GM12878 (cell line): ENCODE measurements at regions not wholly inside any gene's neighbourhood (a gene's known extent, or its start where the extent isn't known, plus 50 kb on each side); places are given as distances from the start of the nearest gene placed in this dataset.
"Not testable (repeated sequence)": the region's sequence is repeated elsewhere in the genome, so short reads cannot be mapped to it uniquely, and the experiment has no call there.

Source experiments
- ATAC-seq: fragments of 200-7000 bp; cut with Tn5 transposase; 3 replicates; pipeline ENCODE4 v1.9.1; 2020; ENCODE audit warnings: mild to moderate bottlenecking, moderate library complexity
- BruUV-seq: library from RNA; stranded (reverse); fragments of 400-500 nt; replicated peaks from 2 replicates; lab custom pipeline; 2021; lab: Mats Ljungman, UMichigan
- CTCF ChIA-PET: fragments of 300-600 bp; sonication (Branson Sonifier 250); formaldehyde crosslinking; extraction: SDS; loops from one replicate; lab custom pipeline; 2021; ENCODE audit warnings: inconsistent platforms; lab: Yijun Ruan, JAX
- POLR2A ChIA-PET: fragments of 350-600 bp; formaldehyde crosslinking; extraction: SDS; loops from one replicate; lab custom pipeline; 2021; ENCODE audit warnings: inconsistent platforms; lab: Charles Lee
- RAD21 ChIA-PET: fragments of 300-600 bp; sonication (Branson Sonifier 250); formaldehyde crosslinking; loops from one replicate; lab custom pipeline; 2023; ENCODE audit warnings: antibody characterized with exemption; ENCODE audit not compliant: unreplicated experiment; lab: Charles Lee
- SMC1A ChIA-PET: fragments of 300-600 bp; sonication (Branson Sonifier 250); formaldehyde crosslinking; loops from one replicate; lab custom pipeline; 2023; ENCODE audit not compliant: unreplicated experiment, uncharacterized antibody; lab: Charles Lee
- DNase-seq: peaks from one replicate; pipeline ENCODE4 v3.0.0-alpha.2; 2011; ENCODE audit warnings: low read depth, low spot score
- FAIRE-seq: peaks from 3 replicates; lab custom pipeline; 2011; peaks lifted over from hg19 to GRCh38; lab: Jason Lieb, UNC
- H2AFZ ChIP-seq: 2 replicates; pipeline ENCODE4 v1.6.0; 2011; ENCODE audit warnings: low read depth, low read length, control low read depth; ENCODE audit not compliant: control insufficient read depth
- H3K27ac ChIP-seq: 2 replicates; pipeline ENCODE4 v1.5.1; 2011; ENCODE audit warnings: control low read depth; ENCODE audit not compliant: control insufficient read depth, insufficient read depth
- H3K27me3 ChIP-seq, 2 experiments: replicated peaks in 1 of 2; 2 replicates each; pipeline versions ENCODE4 v1.6.0 to v1.6.1; 2011; ENCODE audit warnings: low read length in 1 of 2; ENCODE audit not compliant: control insufficient read depth in 2 of 2, insufficient read depth in 2 of 2
- H3K36me3 ChIP-seq, 2 experiments: 2 replicates each; pipeline ENCODE4 v1.5.1; 2011; ENCODE audit warnings: low read length in 1 of 2; ENCODE audit not compliant: control insufficient read depth in 2 of 2, insufficient read depth in 2 of 2
- H3K4me1 ChIP-seq: 2 replicates; pipeline ENCODE4 v1.6.1; 2011; ENCODE audit warnings: mild to moderate bottlenecking, low read length, moderate library complexity, mixed read lengths; ENCODE audit not compliant: control insufficient read depth, insufficient read depth
- H3K4me2 ChIP-seq: 2 replicates; pipeline ENCODE4 v1.6.0; 2011; ENCODE audit warnings: control low read depth; ENCODE audit not compliant: control insufficient read depth, insufficient read depth
- H3K4me3 ChIP-seq: fragments of 200-600 bp; sonication (generic); 2 replicates; pipeline ENCODE4 v1.5.1; 2016
- H3K79me2 ChIP-seq: 2 replicates; pipeline ENCODE4 v1.6.0; 2011; ENCODE audit warnings: low read length; ENCODE audit not compliant: control insufficient read depth, insufficient read depth
- H3K9ac ChIP-seq: 2 replicates; pipeline ENCODE4 v1.8.0; 2011; ENCODE audit warnings: low read length, control low read depth, mixed read lengths; ENCODE audit not compliant: control insufficient read depth, insufficient read depth
- H3K9me3 ChIP-seq: replicated peaks from 3 replicates; pipeline ENCODE4 v1.5.1; 2011; ENCODE audit warnings: mild to moderate bottlenecking, low read length; ENCODE audit not compliant: control insufficient read depth, insufficient read depth
- H4K20me1 ChIP-seq: 2 replicates; pipeline ENCODE4 v1.6.0; 2011; ENCODE audit not compliant: control insufficient read depth, insufficient read depth
- BCL3 ChIP-seq: IDR thresholded peaks from 2 replicates; pipeline ENCODE4 v1.6.1; 2011; ENCODE audit warnings: borderline replicate concordance, low read depth, mild to moderate bottlenecking, moderate library complexity, low read length; ENCODE audit not compliant: insufficient read depth, poor library complexity, severe bottlenecking
- CBX5 ChIP-seq: sonication (generic); IDR thresholded peaks from 2 replicates; pipeline ENCODE4 v1.6.1; 2016; ENCODE audit warnings: low read depth, moderate library complexity, mild to moderate bottlenecking, inconsistent platforms
- CUX1 ChIP-seq: IDR thresholded peaks from 2 replicates; pipeline ENCODE4 v1.6.1; 2012; ENCODE audit warnings: improper control_type of control experiment, low read depth, low read length; ENCODE audit not compliant: insufficient replicate concordance
- FOXM1 ChIP-seq: IDR thresholded peaks from 2 replicates; pipeline ENCODE4 v1.6.1; 2012; ENCODE audit warnings: low read depth, mild to moderate bottlenecking, inconsistent platforms, low read length, moderate library complexity
- JUNB ChIP-seq: IDR thresholded peaks from 2 replicates; pipeline ENCODE4 v1.6.1; 2016; ENCODE audit warnings: antibody characterized with exemption, mild to moderate bottlenecking
- MTA3 ChIP-seq: IDR thresholded peaks from 2 replicates; pipeline ENCODE4 v1.6.1; 2012; ENCODE audit warnings: low read length, inconsistent platforms, borderline replicate concordance
- RAD21 ChIP-seq: IDR thresholded peaks from 2 replicates; pipeline ENCODE4 v1.6.1; 2011; ENCODE audit warnings: mild to moderate bottlenecking, low read depth, low read length, moderate library complexity; ENCODE audit not compliant: insufficient read depth
- SMAD1 ChIP-seq: fragments of 450-650 bp; IDR thresholded peaks from 2 replicates; pipeline ENCODE4 v1.6.1; 2018; ENCODE audit warnings: mild to moderate bottlenecking, low read depth; ENCODE audit not compliant: partially characterized antibody
- ZZZ3 ChIP-seq: IDR thresholded peaks from 2 replicates; pipeline ENCODE4 v1.6.1; 2011; ENCODE audit warnings: low read depth; ENCODE audit not compliant: control insufficient read depth, insufficient read length
- WGBS: methylation state at CpG from one replicate; pipeline ENCODE4 v1.1.6; 2016; ENCODE audit warnings: low lambda C conversion rate; ENCODE audit not compliant: insufficient replicate concordance, insufficient coverage; ENCODE audit errors: missing lambda C conversion rate; 5-methylcytosine and 5-hydroxymethylcytosine counted together
- in situ Hi-C: fragments of 300-500 bp; cut with MboI; formaldehyde crosslinking; loops from 9 replicates; pipeline ENCODE4 v1.14.3; 2018; ENCODE audit warnings: mixed read lengths
- intact Hi-C: fragments of 100-400 bp; cut with micrococcal nuclease; formaldehyde crosslinking; loops from one replicate; pipeline ENCODE4 v1.14.2; 2022; ENCODE audit not compliant: unreplicated experiment

GRCh38 chr6:141752677-141753076 lies 380.0 kb upstream of the GJE1 start (continued):
- TF ChIP-seq SMAD1 (no peak), MTA3 (no peak), BCL3 (no peak)

- H3K36me3 ChIP-seq, POLR2A ChIA-PET, H3K4me1 ChIP-seq, BruUV-seq, H3K9me3 ChIP-seq, H3K4me3 ChIP-seq, H3K4me2 ChIP-seq, FAIRE-seq, H3K79me2 ChIP-seq, RAD21 ChIA-PET, H3K27ac ChIP-seq, CTCF ChIA-PET, ATAC-seq, H4K20me1 ChIP-seq, in situ Hi-C loops, H2AFZ ChIP-seq, H3K9ac ChIP-seq, H3K27me3 ChIP-seq, DNase-seq, intact Hi-C loops: not testable (repeated sequence)
- WGBS: 21% methylated on average over 7 of the region's 7 CpGs
- SMC1A ChIA-PET: interaction anchor here (1.1 kb wide), 1 partner anchor 14 kb away, joined by 3 read pairs; no protein-coding TSS in a partner anchor
Measured at GRCh38 chr6:141746324-141746723, 386.4 kb upstream of the GJE1 start.

- RAD21 ChIA-PET: no interaction called here
- Histone ChIP-seq H3K9ac (no peak overlapping the region), H3K79me2 (no peaks in the 10 kb centered on the region), H2AFZ (no peak overlapping the region), H3K4me1 (no peaks in the 10 kb centered on the region), H4K20me1 (no peaks in the 10 kb centered on the region), H3K9me3 (no peaks in the 10 kb centered on the region), H3K36me3 (no peaks in the 10 kb centered on the region), H3K27ac (no peak overlapping the region), H3K4me2 (no peak overlapping the region), H3K27me3 (no peaks in the 10 kb centered on the region), H3K4me3 (no peak overlapping the region)
- TF ChIP-seq MTA3: no peak
- no peak for TF ChIP-seq RAD21
- no peak for TF ChIP-seq JUNB
- TF ChIP-seq CBX5: no peak
- no peak for TF ChIP-seq FOXM1
- TF ChIP-seq ZZZ3: no peak
- TF ChIP-seq CUX1: no peak
- DNase-seq (no peak), FAIRE-seq (no peak), ATAC-seq (no peak)
- in situ Hi-C loops (no loop called here), intact Hi-C loops (no loop called here)
- 21% methylated on average over 3 of the region's 3 CpGs for WGBS
- CTCF ChIA-PET: interaction anchor here (1.3 kb wide), 1 partner anchor 8 kb away, joined by 3 read pairs; no protein-coding TSS in a partner anchor
- no TSS peak for BruUV-seq
- SMC1A ChIA-PET: interaction anchor here (1.1 kb wide), 1 partner anchor 12 kb away, joined by 3 read pairs; no protein-coding TSS in a partner anchor
- POLR2A ChIA-PET: no interaction called here
Measured at GRCh38 chr6:141744971-141745370, 387.8 kb upstream of the GJE1 start.
